Psoas muscle (tissue), 7 donors: ENCODE measurements at regions not wholly inside any gene's neighbourhood (a gene's known extent, or its start where the extent isn't known, plus 50 kb on each side); places are given as distances from the start of the nearest gene placed in this dataset.

ENCODE experiments used
- ATAC-seq, 4 donors: fragments of 200-7000 bp; cut with Tn5 transposase; one replicate each; pipeline ENCODE4 v1.9.1; 2020; ENCODE audit warnings: moderate library complexity in 3 of 4, mild to moderate bottlenecking in 2 of 4
- DNase-seq, 2 donors: peaks; one replicate each; pipeline ENCODE4 v3.0.0-alpha.2; 2020
- H3K27ac ChIP-seq: fragments of 200-600 bp; one replicate; pipeline ENCODE4 v1.8.0; 2022
- H3K27me3 ChIP-seq, 3 donors: fragments of 200-600 bp in 1 of 3; one replicate each; pipeline versions ENCODE4 v1.6.1 to v1.8.0; 2013 to 2022; ENCODE audit warnings: low read length in 2 of 3, mild to moderate bottlenecking in 2 of 3, moderate library complexity in 1 of 3; ENCODE audit not compliant: insufficient read depth in 3 of 3
- H3K36me3 ChIP-seq, 2 donors: fragments of 200-600 bp in 1 of 2; one replicate each; pipeline versions ENCODE4 v1.6.1 to v1.8.0; 2013 to 2022; ENCODE audit warnings: low read depth in 1 of 2, mild to moderate bottlenecking in 1 of 2, moderate library complexity in 1 of 2; ENCODE audit not compliant: insufficient read depth in 1 of 2
- H3K4me1 ChIP-seq: fragments of 200-600 bp; one replicate; pipeline ENCODE4 v1.8.0; 2022
- H3K4me3 ChIP-seq: fragments of 200-600 bp; one replicate; pipeline ENCODE4 v1.8.0; 2022; ENCODE audit warnings: mild to moderate bottlenecking
- H3K9me3 ChIP-seq: fragments of 200-600 bp; one replicate; pipeline ENCODE4 v1.8.0; 2022
- WGBS, 3 donors: extraction: QIAGEN DNeasy Blood & Tissue Kit; methylation state at CpG; one replicate each; pipeline versions ENCODE4 v1.1.6 to v1.1.7; 2013; 5-methylcytosine and 5-hydroxymethylcytosine counted together
- intact Hi-C, 2 donors: fragments of 100-400 bp; cut with DNase I; formaldehyde crosslinking; loops; one replicate each; pipeline versions ENCODE4 v1.11.0 to v1.14.2; 2022
- TF ChIP-seq, protein P1 (sequence below): fragments of 200-600 bp; IDR thresholded peaks from one replicate; pipeline ENCODE4 v1.8.0; 2022; ENCODE audit warnings: antibody characterized with exemption
- donor health status: healthy with polysubstance abuse.
- donor health status: DM: no; HTN: no; CAD: no; lungs with moderate emphysema.
- donor health status: Bipolar disorder and iron deficiency.
- donor health status: healthy.
- donor health status: DM: yes; HTN: yes; CAD: no.
- donor health status: DM: no; HTN: no; CAD: no.
- donor health status: DM: yes; HTN: yes; CAD: no.

DNA sequence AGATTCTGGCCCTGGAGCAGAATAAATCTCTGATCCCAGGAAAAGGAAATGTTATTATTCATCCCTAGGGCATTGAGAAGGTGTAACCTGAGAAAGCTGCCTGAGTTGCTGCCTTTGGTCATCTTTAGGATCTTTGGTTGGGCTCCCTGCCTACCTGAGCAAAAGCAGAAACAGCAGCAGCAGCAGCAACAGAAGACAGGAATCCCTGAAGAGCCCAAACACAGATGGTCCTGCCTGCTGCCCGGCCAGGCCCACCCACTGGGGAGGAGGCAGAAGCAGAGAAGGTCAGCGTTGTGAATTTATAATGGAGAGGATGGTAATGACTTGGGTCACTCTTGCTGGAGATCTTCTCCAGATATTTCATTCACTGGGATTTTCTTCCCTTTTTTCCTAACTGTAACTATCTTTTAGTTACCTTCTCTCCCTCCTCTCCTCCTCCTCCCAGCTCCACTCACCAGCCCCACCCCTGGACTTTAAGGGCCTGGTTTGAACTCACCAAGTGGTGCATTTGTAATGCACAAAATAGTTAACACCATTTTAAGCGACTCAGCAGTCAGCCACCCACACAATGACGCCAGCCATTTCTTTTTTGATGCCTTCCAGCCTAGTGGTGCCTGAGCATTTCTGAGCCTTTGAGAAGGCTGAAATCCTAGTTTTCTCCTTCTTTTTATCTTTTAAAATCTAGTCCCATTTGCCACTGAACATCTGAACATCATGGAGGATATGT lies 91.7 kb downstream of the HSPH1 start:
- no peak for ATAC-seq
- intact Hi-C loops: no loop called here
- TF ChIP-seq, protein P1, sequence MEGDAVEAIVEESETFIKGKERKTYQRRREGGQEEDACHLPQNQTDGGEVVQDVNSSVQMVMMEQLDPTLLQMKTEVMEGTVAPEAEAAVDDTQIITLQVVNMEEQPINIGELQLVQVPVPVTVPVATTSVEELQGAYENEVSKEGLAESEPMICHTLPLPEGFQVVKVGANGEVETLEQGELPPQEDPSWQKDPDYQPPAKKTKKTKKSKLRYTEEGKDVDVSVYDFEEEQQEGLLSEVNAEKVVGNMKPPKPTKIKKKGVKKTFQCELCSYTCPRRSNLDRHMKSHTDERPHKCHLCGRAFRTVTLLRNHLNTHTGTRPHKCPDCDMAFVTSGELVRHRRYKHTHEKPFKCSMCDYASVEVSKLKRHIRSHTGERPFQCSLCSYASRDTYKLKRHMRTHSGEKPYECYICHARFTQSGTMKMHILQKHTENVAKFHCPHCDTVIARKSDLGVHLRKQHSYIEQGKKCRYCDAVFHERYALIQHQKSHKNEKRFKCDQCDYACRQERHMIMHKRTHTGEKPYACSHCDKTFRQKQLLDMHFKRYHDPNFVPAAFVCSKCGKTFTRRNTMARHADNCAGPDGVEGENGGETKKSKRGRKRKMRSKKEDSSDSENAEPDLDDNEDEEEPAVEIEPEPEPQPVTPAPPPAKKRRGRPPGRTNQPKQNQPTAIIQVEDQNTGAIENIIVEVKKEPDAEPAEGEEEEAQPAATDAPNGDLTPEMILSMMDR: no peak
- Histone ChIP-seq H3K4me1 (no peaks in the 10 kb centered on the region), H3K27me3 (no peaks in the 10 kb centered on the region), H3K9me3 (no peaks in the 10 kb centered on the region), H3K4me3 (no peak overlapping the region), H3K27ac (no peak overlapping the region), H3K36me3 (no peaks in the 10 kb centered on the region)
- DNase-seq: no peak
- WGBS, 3 donors: 54 to 62% (median 56%) methylated on average over 4 of the region's 4 CpGs

- H3K4me3 ChIP-seq: no peak overlapping the region
- no peaks in the 10 kb centered on the region for H3K4me1 ChIP-seq
- no peaks in the 10 kb centered on the region for H3K36me3 ChIP-seq
- ATAC-seq (no peak), DNase-seq (no peak)
- WGBS, 3 donors: 80 to 86% (median 83%) methylated on average over 4 of the region's 4 CpGs
- H3K9me3 ChIP-seq: no peaks in the 10 kb centered on the region
- H3K27me3 ChIP-seq: peaks cover 0 to 2% (median 0%) of the 10 kb centered on the region in 3 donors
- no peak overlapping the region for H3K27ac ChIP-seq
- intact Hi-C loops: no loop called here
- TF ChIP-seq, protein P1: no peak
Measured at GRCh38 chr13:31068119-31068423, 93.6 kb downstream of the HSPH1 start.

- DNase-seq (no peak), ATAC-seq (no peak)
- TF ChIP-seq, protein P1: no peak
- H3K4me3 ChIP-seq: no peak overlapping the region
- H3K9me3 ChIP-seq: no peaks in the 10 kb centered on the region
- no peaks in the 10 kb centered on the region for H3K4me1 ChIP-seq
- H3K27me3 ChIP-seq: peaks cover 0 to 2% (median 0%) of the 10 kb centered on the region in 3 donors
- 78 to 84% (median 80%) methylated on average over 8 of the region's 8 CpGs for whole genome bisulfite sequencing, 3 donors
- intact Hi-C loops: no loop called here
- no peak overlapping the region for H3K27ac ChIP-seq
- no peaks in the 10 kb centered on the region for H3K36me3 ChIP-seq
Measured at GRCh38 chr13:31067416-31068118, 94.1 kb downstream of the HSPH1 start.

- Histone ChIP-seq H3K4me3 (no peak overlapping the region), H3K9me3 (no peaks in the 10 kb centered on the region), H3K27ac (no peak overlapping the region), H3K4me1 (no peaks in the 10 kb centered on the region), H3K27me3 (peaks cover 0 to 5% (median 2%) of the 10 kb centered on the region in 3 donors), H3K36me3 (no peaks in the 10 kb centered on the region)
- WGBS, 3 donors: 84 to 87% (median 85%) methylated on average over 4 of the region's 4 CpGs
- TF ChIP-seq, protein P1: no peak
- ATAC-seq (no peak), DNase-seq (no peak)
- intact Hi-C loops: no loop called here
Measured at GRCh38 chr13:31064636-31065035, 97.1 kb downstream of the HSPH1 start.
